GM23248 (cell line): ENCODE measurements at regions not wholly inside any gene's neighbourhood (a gene's known extent, or its start where the extent isn't known, plus 50 kb on each side); places are given as distances from the start of the nearest gene placed in this dataset.

Source experiments
- DNase-seq: peaks from one replicate; pipeline ENCODE4 v3.0.0-alpha.2; 2015
- H2AFZ ChIP-seq: fragments of 200-600 bp; sonication (generic); 2 replicates; pipeline ENCODE4 v1.6.1; 2016; ENCODE audit warnings: antibody characterized with exemption
- H3F3A ChIP-seq: fragments of 200-600 bp; sonication (generic); 2 replicates; pipeline ENCODE4 v1.6.1; 2016; ENCODE audit warnings: mild to moderate bottlenecking, antibody characterized with exemption, mixed run types; ENCODE audit not compliant: insufficient read depth
- H3K27ac ChIP-seq: fragments of 200-600 bp; sonication (generic); 2 replicates; pipeline ENCODE4 v1.5.1; 2016; ENCODE audit warnings: mild to moderate bottlenecking
- H3K27me3 ChIP-seq: fragments of 200-600 bp; sonication (generic); replicated peaks from 2 replicates; pipeline ENCODE4 v1.6.1; 2016; ENCODE audit warnings: mild to moderate bottlenecking; ENCODE audit not compliant: insufficient read depth
- H3K36me3 ChIP-seq: fragments of 200-600 bp; sonication (generic); 2 replicates; pipeline ENCODE4 v1.6.1; 2016; ENCODE audit warnings: low read depth, mild to moderate bottlenecking
- H3K4me1 ChIP-seq: fragments of 200-600 bp; sonication (generic); 2 replicates; pipeline ENCODE4 v1.6.1; 2016; ENCODE audit warnings: mild to moderate bottlenecking; ENCODE audit not compliant: insufficient read depth
- H3K4me2 ChIP-seq: fragments of 200-600 bp; sonication (generic); one replicate; pipeline ENCODE4 v1.6.1; 2016; ENCODE audit warnings: mild to moderate bottlenecking; ENCODE audit not compliant: unreplicated experiment
- H3K4me3 ChIP-seq: fragments of 200-600 bp; sonication (generic); 2 replicates; pipeline ENCODE4 v1.5.1; 2016; ENCODE audit warnings: mild to moderate bottlenecking
- H3K79me2 ChIP-seq: fragments of 200-600 bp; sonication (generic); 2 replicates; pipeline ENCODE4 v1.6.1; 2016; ENCODE audit warnings: mild to moderate bottlenecking; ENCODE audit not compliant: insufficient read depth
- H3K9ac ChIP-seq: fragments of 200-600 bp; sonication (generic); 2 replicates; pipeline ENCODE4 v1.6.1; 2016; ENCODE audit warnings: mild to moderate bottlenecking
- H3K9me2 ChIP-seq: fragments of 200-600 bp; sonication (generic); 2 replicates; pipeline ENCODE4 v1.6.1; 2016; ENCODE audit warnings: mixed run types, mild to moderate bottlenecking, moderate library complexity; ENCODE audit not compliant: insufficient read depth
- H3K9me3 ChIP-seq: fragments of 200-600 bp; sonication (generic); one replicate; pipeline ENCODE4 v1.6.1; 2017; ENCODE audit warnings: low read depth
- H4K20me1 ChIP-seq: fragments of 200-600 bp; sonication (generic); 2 replicates; pipeline ENCODE4 v1.6.0; 2016; ENCODE audit not compliant: insufficient read depth
- EZH2 ChIP-seq: fragments of 200-600 bp; sonication (generic); IDR thresholded peaks from 2 replicates; pipeline ENCODE4 v1.6.1; 2018; ENCODE audit warnings: antibody characterized with exemption, mild to moderate bottlenecking; ENCODE audit not compliant: insufficient read depth, poor library complexity, severe bottlenecking
- EZH2phosphoT487 ChIP-seq: fragments of 200-600 bp; sonication (generic); IDR thresholded peaks from 2 replicates; pipeline ENCODE4 v1.6.1; 2018; ENCODE audit warnings: antibody characterized with exemption, moderate library complexity, mild to moderate bottlenecking, low read depth; ENCODE audit not compliant: insufficient read depth
- WGBS, 2 experiments: methylation state at CpG; one replicate each; pipeline ENCODE4 v1.1.6; 2015 to 2017; ENCODE audit warnings: low lambda C conversion rate in 2 of 2, low coverage in 1 of 2; ENCODE audit errors: missing lambda C conversion rate in 2 of 2; 5-methylcytosine and 5-hydroxymethylcytosine counted together
- in situ Hi-C: fragments of 300-500 bp; cut with MboI; formaldehyde crosslinking; loops from 2 replicates; pipeline ENCODE4 v1.15.0; 2020

DNA sequence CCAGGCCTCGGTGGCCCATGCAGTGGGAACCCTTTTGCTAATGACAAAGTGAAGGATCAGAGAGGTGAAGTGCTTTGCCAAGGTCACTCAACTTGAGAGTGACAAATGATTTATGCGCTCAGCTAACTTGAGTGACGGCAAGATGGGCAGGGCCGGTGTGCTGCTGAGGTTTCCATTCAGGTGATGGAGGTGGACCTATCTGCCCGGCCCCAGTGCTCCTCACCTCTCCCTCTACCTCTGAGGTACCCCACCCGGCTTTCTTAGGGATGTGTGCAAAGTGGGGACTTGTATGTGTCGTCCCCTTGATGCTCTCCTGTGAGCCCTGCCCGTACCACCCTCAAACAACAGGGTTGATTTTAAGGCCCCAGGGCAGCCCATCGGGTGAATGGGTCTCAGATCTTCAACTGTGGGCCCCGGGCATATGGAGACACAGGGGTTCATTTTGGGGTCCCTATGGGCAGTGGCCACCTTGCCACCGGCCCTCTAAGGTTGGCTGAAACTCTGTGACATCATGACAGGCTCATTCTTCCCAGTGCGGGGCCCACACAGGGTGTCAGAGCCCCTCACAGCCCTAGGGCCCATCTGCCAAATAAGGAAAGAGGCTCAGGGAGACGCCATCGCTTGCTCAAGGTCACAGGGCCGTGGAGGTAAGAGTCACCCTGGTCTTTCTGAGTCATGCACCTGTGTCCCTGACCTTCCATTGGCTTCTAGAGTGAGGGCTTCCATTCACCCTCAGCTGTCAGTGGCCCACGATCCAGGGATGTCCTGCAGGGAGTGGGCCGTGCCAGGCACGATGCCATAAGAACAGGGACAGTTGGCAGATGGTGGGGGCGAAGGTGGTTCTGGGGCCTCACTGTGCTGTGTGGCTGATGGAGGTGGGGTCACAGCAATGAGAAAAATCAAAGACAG lies 170.6 kb upstream of the MVB12B start:
- H3K36me3 ChIP-seq: no peaks in the 10 kb centered on the region
- 60 to 67% methylated on average over 19 of the region's 19 CpGs for WGBS, 2 experiments

DNA sequence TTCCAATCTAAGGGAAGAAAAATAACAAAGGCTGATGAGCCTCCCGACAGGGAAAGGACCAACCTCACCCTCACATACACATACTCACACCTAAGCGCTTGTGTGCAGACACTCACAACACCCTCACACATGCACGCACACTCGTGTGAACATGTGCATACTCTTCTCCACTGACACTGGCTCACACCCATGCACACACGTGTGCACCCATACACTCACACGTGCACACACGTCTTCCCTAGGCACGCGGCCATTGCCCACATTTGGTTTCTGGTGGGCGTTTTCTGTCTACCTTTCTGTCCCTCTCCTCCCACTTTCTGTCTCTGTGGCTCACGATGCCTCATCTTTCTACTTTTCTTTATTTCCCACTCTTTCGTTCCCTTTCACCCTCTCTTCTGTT lies 169.7 kb upstream of the MVB12B start:
- 67 to 75% methylated on average over 12 of the region's 12 CpGs for WGBS, 2 experiments
- Histone ChIP-seq H3K27ac (no peak overlapping the region), H4K20me1 (no peaks in the 10 kb centered on the region), H3K4me1 (no peaks in the 10 kb centered on the region), H3K79me2 (no peaks in the 10 kb centered on the region), H3K9ac (no peak overlapping the region), H3K27me3 (peaks cover 21% of the 10 kb centered on the region), H2AFZ (no peak overlapping the region), H3K36me3 (no peaks in the 10 kb centered on the region), H3K4me2 (no peak overlapping the region), H3K9me2 (no peaks in the 10 kb centered on the region), H3F3A (no peaks in the 10 kb centered on the region), H3K9me3 (no peaks in the 10 kb centered on the region), H3K4me3 (no peak overlapping the region)
- in situ Hi-C loops: no loop called here
- DNase-seq: no peak
- TF ChIP-seq EZH2 (no peak), EZH2phosphoT487 (no peak)

More for the DNA sequence above, 170.6 kb upstream of the MVB12B start:
- Histone ChIP-seq H3K79me2 (no peaks in the 10 kb centered on the region), H3K4me1 (no peaks in the 10 kb centered on the region), H4K20me1 (no peaks in the 10 kb centered on the region), H3F3A (no peaks in the 10 kb centered on the region), H2AFZ (no peak overlapping the region), H3K4me3 (no peak overlapping the region), H3K9me3 (no peaks in the 10 kb centered on the region), H3K27ac (no peak overlapping the region), H3K4me2 (no peak overlapping the region), H3K27me3 (peaks cover 21% of the 10 kb centered on the region), H3K9ac (no peak overlapping the region), H3K9me2 (no peaks in the 10 kb centered on the region)
- TF ChIP-seq EZH2phosphoT487 (no peak), EZH2 (no peak)
- in situ Hi-C loops: no loop called here
- no peak for DNase-seq

DNA sequence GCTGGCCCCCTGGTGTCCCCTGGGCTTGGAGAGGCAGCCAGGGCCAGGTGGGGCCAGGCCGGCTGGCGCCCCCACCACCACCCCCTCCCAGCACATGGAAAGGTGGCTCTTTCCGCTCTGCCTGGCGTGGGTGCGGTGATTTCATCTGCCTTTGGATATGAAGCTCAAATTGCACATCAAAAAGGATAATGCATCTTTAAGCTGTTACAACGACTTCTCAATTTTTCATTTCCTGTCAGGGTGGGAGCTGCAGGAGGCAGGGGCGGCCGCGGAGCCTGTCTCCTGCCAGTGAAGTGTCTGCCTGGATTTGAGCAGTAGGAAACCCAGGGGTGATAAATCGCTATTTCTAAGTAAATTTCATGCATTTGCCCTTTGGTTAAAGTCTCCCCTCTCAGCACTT lies 169.2 kb upstream of the MVB12B start:
- Histone ChIP-seq H3K4me1 (no peaks in the 10 kb centered on the region), H3K4me2 (no peak overlapping the region), H2AFZ (no peak overlapping the region), H3K9me2 (no peaks in the 10 kb centered on the region), H3K9ac (no peak overlapping the region), H3K9me3 (no peaks in the 10 kb centered on the region), H3K36me3 (no peaks in the 10 kb centered on the region), H3K4me3 (no peak overlapping the region), H3K27ac (no peak overlapping the region), H3K27me3 (peaks cover 21% of the 10 kb centered on the region), H3K79me2 (no peaks in the 10 kb centered on the region), H4K20me1 (no peaks in the 10 kb centered on the region), H3F3A (no peaks in the 10 kb centered on the region)
- 34% methylated on average over 10 of the region's 10 CpGs for WGBS, 2 experiments
- no peak for TF ChIP-seq EZH2
- TF ChIP-seq EZH2phosphoT487: no peak
- DNase-seq: no peak
- in situ Hi-C loops: no loop called here

DNA sequence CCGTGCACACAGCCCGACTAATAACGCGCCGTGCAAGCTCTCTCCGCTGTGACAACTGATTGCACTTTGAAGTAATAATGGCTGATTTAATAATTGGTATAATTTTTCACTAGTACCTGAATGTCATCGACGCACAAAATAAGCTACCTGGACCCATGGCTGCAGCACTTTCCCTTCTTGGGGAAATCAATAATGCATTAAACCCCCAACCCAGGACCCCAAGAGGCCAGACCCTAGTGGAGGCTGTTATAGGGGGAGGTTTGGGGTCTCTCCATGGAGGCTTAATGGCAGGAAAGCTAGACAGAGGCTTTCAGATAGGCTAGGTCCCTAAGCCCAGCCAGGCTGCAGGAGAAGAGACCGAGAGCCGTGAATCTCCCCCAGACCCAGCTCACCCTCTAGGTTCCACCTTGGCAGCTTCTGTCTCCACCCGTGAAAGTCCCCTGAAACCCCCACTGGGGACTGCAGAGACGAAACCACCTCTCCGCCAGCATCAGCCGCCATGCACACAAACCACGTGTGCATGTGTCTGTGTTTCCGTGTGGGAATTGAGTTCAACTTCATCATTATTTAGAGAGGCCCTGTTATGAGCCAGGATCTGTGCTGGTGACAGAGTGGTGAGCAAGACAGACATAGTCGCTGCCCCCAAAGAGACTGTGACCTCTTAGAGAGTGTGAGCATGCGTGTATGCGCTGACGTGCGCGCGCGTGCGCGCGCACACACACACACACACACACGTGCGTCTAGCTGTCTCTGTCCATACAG lies 168.6 kb upstream of the MVB12B start:
- no peak for DNase-seq
- H3K27ac ChIP-seq: no peak overlapping the region
- no peak overlapping the region for H3K4me2 ChIP-seq
- WGBS, 2 experiments: 63 to 68% methylated on average over 28 to 29 of the region's 29 CpGs
- H3K36me3 ChIP-seq: no peaks in the 10 kb centered on the region
- H3K9ac ChIP-seq: no peak overlapping the region
- H3K79me2 ChIP-seq: no peaks in the 10 kb centered on the region
- TF ChIP-seq EZH2phosphoT487 (no peak), EZH2 (no peak)
- no peaks in the 10 kb centered on the region for H3K9me3 ChIP-seq
- H4K20me1 ChIP-seq: no peaks in the 10 kb centered on the region
- H2AFZ ChIP-seq: no peak overlapping the region
- H3K4me3 ChIP-seq: no peak overlapping the region
- H3K4me1 ChIP-seq: no peaks in the 10 kb centered on the region
- H3F3A ChIP-seq: no peaks in the 10 kb centered on the region
- H3K27me3 ChIP-seq: peaks cover 15% of the 10 kb centered on the region
- H3K9me2 ChIP-seq: no peaks in the 10 kb centered on the region
- in situ Hi-C loops: no loop called here
